Breast epithelium (tissue), 3 donors: ENCODE measurements at regions not wholly inside any gene's neighbourhood (a gene's known extent, or its start where the extent isn't known, plus 50 kb on each side); places are given as distances from the start of the nearest gene placed in this dataset.

ENCODE experiments used
- CTCF ChIP-seq, 3 donors: fragments of 450-650 bp; IDR thresholded peaks; one replicate each; pipeline ENCODE4 v1.5.1; 2016 to 2017; ENCODE audit warnings: antibody characterized with exemption in 3 of 3, mild to moderate bottlenecking in 3 of 3, moderate library complexity in 3 of 3
- POLR2AphosphoS5 ChIP-seq, 3 donors: sonication (generic); formaldehyde crosslinking; IDR thresholded peaks; one replicate each; pipeline ENCODE4 v1.6.1; 2017; ENCODE audit warnings: antibody characterized with exemption in 3 of 3

- TF ChIP-seq CTCF (IDR thresholded peaks at IDR 0.05): no peak
- no peak for TF ChIP-seq POLR2AphosphoS5 (IDR thresholded peaks at IDR 0.05)
Observed at GRCh38 chr1:34363915-34364314, 187.2 kb downstream of the C1orf94 start.
